Fibroblast of lung (primary cell): ENCODE measurements at regions not wholly inside any gene's neighbourhood (a gene's known extent, or its start where the extent isn't known, plus 50 kb on each side); places are given as distances from the start of the nearest gene placed in this dataset.

Source experiments
- DNase-seq, 2 donors: peaks; one replicate each; pipeline versions ENCODE4 v3.0.0 to v3.0.0-alpha.2; 2010; ENCODE audit warnings: low read depth in 2 of 2
- H2AFZ ChIP-seq: 2 replicates; pipeline ENCODE4 v1.5.1; 2012; ENCODE audit warnings: low read length, control low read depth, inconsistent platforms
- H3K27ac ChIP-seq: 2 replicates; pipeline ENCODE4 v1.5.1; 2011; ENCODE audit warnings: low read length, control low read depth; ENCODE audit not compliant: insufficient read depth
- H3K27me3 ChIP-seq: 2 replicates; pipeline ENCODE4 v1.5.1; 2011; ENCODE audit warnings: mild to moderate bottlenecking, low read length; ENCODE audit not compliant: control insufficient read depth, insufficient read depth
- H3K36me3 ChIP-seq: 2 replicates; pipeline ENCODE4 v1.5.1; 2011; ENCODE audit warnings: low read length; ENCODE audit not compliant: control insufficient read depth, insufficient read depth
- H3K4me1 ChIP-seq: 2 replicates; pipeline ENCODE4 v1.5.1; 2011; ENCODE audit warnings: low read length; ENCODE audit not compliant: control insufficient read depth, insufficient read depth; ENCODE audit errors: extremely low read depth
- H3K4me2 ChIP-seq: 2 replicates; pipeline ENCODE4 v1.5.1; 2011; ENCODE audit warnings: low read length, control low read depth; ENCODE audit not compliant: insufficient read depth; ENCODE audit errors: extremely low read depth
- H3K4me3 ChIP-seq, 4 experiments: fragments of 200-600 bp in 1 of 4; sonication (generic) in 1 of 4; replicated peaks in 1 of 4; 2 replicates each; pipeline ENCODE4 v1.5.1; 2011 to 2016; ENCODE audit warnings: low read length in 4 of 4, low read depth in 3 of 4, mild to moderate bottlenecking in 3 of 4, control low read depth in 2 of 4, inconsistent platforms in 1 of 4, mixed read lengths in 1 of 4; ENCODE audit not compliant: insufficient read depth in 1 of 4; ENCODE audit errors: control extremely low read depth in 1 of 4
- H3K79me2 ChIP-seq: 2 replicates; pipeline ENCODE4 v1.5.1; 2012; ENCODE audit warnings: mild to moderate bottlenecking, low read length, inconsistent platforms; ENCODE audit not compliant: control insufficient read depth, insufficient read depth
- H3K9ac ChIP-seq: 2 replicates; pipeline ENCODE4 v1.5.1; 2011; ENCODE audit warnings: mild to moderate bottlenecking, low read length, control low read depth; ENCODE audit not compliant: insufficient read depth
- H3K9me3 ChIP-seq: 2 replicates; pipeline ENCODE4 v1.5.1; 2012; ENCODE audit warnings: low read depth, low read length; ENCODE audit not compliant: control insufficient read depth, insufficient read depth
- H4K20me1 ChIP-seq: 2 replicates; pipeline ENCODE4 v1.5.1; 2011; ENCODE audit warnings: low read length; ENCODE audit not compliant: control insufficient read depth, insufficient read depth; ENCODE audit errors: extremely low read depth
- EZH2 ChIP-seq: IDR thresholded peaks from 2 replicates; pipeline ENCODE4 v1.5.1; 2012; ENCODE audit warnings: low read length, control low read depth, mild to moderate bottlenecking; ENCODE audit errors: missing control alignments
- TF ChIP-seq, protein P1 (sequence below), 2 donors: IDR thresholded peaks in 1 of 2; conservative IDR thresholded peaks in 1 of 2; 1 replicate in 1 of 2; 2 replicates in 1 of 2; pipeline ENCODE4 v1.5.1; 2011 to 2012; ENCODE audit warnings: low read length in 2 of 2, control low read depth in 1 of 2, inconsistent platforms in 1 of 2, low read depth in 1 of 2, mild to moderate bottlenecking in 1 of 2

DNA sequence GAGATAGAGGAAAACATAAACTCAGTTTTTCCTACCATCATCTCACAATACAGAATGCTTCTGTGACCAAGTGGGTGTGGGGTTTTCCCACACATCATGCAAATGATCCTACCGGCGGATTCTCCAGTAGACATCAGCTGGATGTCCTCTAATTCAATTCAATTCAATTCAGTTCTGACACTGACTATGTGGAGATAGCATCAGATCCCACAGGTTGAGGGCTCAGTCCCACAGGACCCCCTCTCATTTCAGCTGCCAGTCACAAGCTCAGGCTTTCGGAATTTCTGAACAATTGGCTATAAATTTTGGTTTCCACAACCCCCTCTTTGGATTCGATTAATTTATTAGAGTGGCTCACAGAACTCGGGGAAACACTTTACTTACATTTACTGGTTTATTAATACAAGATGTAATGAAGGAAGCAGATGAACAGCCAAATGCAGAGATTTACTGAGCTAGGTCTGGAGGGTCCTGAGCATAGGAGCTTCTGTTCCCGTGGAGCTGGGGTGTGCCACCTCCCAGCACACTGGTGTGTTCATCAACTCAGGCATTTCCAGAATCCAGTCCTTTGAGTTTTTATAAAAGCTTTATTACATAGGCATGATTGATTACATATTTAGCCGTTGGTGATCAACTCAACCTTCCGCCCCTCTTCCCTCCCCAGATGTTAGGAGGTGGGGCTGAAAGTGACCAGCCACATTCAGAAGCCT is 350.1 kb downstream of the MYCN start:
- H4K20me1 ChIP-seq: no peaks in the 10 kb centered on the region
- no peak overlapping the region for H3K27ac ChIP-seq
- no peaks in the 10 kb centered on the region for H3K4me1 ChIP-seq
- TF ChIP-seq EZH2: no peak
- TF ChIP-seq, protein P1, sequence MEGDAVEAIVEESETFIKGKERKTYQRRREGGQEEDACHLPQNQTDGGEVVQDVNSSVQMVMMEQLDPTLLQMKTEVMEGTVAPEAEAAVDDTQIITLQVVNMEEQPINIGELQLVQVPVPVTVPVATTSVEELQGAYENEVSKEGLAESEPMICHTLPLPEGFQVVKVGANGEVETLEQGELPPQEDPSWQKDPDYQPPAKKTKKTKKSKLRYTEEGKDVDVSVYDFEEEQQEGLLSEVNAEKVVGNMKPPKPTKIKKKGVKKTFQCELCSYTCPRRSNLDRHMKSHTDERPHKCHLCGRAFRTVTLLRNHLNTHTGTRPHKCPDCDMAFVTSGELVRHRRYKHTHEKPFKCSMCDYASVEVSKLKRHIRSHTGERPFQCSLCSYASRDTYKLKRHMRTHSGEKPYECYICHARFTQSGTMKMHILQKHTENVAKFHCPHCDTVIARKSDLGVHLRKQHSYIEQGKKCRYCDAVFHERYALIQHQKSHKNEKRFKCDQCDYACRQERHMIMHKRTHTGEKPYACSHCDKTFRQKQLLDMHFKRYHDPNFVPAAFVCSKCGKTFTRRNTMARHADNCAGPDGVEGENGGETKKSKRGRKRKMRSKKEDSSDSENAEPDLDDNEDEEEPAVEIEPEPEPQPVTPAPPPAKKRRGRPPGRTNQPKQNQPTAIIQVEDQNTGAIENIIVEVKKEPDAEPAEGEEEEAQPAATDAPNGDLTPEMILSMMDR (conservative IDR thresholded peaks at IDR 0.05 in 1 of 2, IDR thresholded peaks at IDR 0.05 in 1 of 2; ENCODE audit: low read depth in 1 of 2, low read length in 2 of 2): no peak
- no peak overlapping the region for H3K4me3 ChIP-seq
- no peaks in the 10 kb centered on the region for H3K27me3 ChIP-seq
- no peak overlapping the region for H3K4me2 ChIP-seq
- no peaks in the 10 kb centered on the region for H3K79me2 ChIP-seq
- no peak overlapping the region for H3K9ac ChIP-seq
- H2AFZ ChIP-seq: no peak overlapping the region
- H3K36me3 ChIP-seq: no peaks in the 10 kb centered on the region
- no peaks in the 10 kb centered on the region for H3K9me3 ChIP-seq
- no peak for DNase-seq

DNA sequence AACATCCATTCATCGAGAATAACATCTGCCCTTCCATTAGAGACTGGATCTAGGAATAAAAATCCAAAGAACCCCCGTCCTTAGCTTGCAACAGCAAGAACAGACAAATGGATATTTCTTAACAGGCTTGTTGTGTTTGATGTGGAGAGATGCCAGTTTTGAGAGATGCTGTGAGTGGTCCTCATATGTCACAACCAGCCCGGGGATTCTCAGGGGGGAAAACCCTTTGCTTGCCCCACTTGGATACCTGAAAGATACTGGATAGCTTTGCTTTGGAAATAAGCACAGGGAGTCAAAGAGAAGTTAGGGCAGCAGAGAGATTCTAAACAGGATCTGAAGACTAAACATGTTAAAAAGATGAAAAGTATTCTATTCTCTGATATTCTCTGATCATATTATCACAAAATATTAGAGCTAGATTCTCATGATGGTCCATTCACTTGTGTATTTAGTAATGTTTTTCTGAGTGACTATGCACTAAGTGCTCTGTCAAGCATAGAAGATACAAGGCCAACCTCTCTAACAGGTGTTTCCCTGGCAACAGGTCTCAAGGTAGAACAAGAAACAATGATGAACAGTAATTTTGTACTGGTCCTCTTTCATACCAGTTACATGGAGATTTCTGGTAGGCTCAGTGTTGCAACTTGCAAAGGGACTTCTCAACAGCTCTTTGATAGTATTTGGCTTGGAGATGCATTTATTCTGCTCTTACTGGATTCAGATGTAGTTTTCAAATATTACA is 348.2 kb downstream of the MYCN start:
- H2AFZ ChIP-seq: no peak overlapping the region
- no peak for DNase-seq
- no peaks in the 10 kb centered on the region for H4K20me1 ChIP-seq
- H3K4me2 ChIP-seq: no peak overlapping the region
- no peaks in the 10 kb centered on the region for H3K36me3 ChIP-seq
- no peaks in the 10 kb centered on the region for H3K79me2 ChIP-seq
- H3K27ac ChIP-seq: no peak overlapping the region
- H3K27me3 ChIP-seq: no peaks in the 10 kb centered on the region
- no peaks in the 10 kb centered on the region for H3K9me3 ChIP-seq
- TF ChIP-seq, protein P1 (conservative IDR thresholded peaks at IDR 0.05 in 1 of 2, IDR thresholded peaks at IDR 0.05 in 1 of 2; ENCODE audit: low read depth in 1 of 2, low read length in 2 of 2): no peak
- no peak for TF ChIP-seq EZH2
- no peaks in the 10 kb centered on the region for H3K4me1 ChIP-seq
- no peak overlapping the region for H3K4me3 ChIP-seq
- H3K9ac ChIP-seq: no peak overlapping the region

DNA sequence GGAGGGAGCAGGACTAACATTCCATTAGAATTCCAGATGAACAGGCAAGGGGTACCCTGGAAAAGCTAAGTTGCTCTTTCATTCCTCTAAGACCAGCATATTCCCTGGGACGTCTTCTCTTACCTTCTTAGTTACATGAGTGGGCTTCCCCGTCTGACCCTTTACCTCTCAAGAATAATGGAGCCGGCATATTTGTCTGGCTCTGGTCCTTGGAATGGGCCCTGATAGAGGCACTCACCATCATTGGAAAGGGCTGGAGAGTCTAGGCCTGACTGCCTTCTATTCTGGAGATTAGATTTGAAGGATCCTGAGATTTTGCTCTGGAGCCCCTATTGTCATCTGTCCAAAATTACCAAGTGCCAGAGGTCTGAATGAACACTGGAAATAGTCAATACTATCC is 347.5 kb downstream of the MYCN start:
- H3K9ac ChIP-seq: no peak overlapping the region
- no peak overlapping the region for H3K4me3 ChIP-seq
- no peaks in the 10 kb centered on the region for H3K79me2 ChIP-seq
- H4K20me1 ChIP-seq: no peaks in the 10 kb centered on the region
- H3K27me3 ChIP-seq: no peaks in the 10 kb centered on the region
- H3K36me3 ChIP-seq: no peaks in the 10 kb centered on the region
- no peaks in the 10 kb centered on the region for H3K4me1 ChIP-seq
- no peak for DNase-seq
- H3K4me2 ChIP-seq: no peak overlapping the region
- H2AFZ ChIP-seq: no peak overlapping the region
- no peak overlapping the region for H3K27ac ChIP-seq
- TF ChIP-seq, protein P1 (conservative IDR thresholded peaks at IDR 0.05 in 1 of 2, IDR thresholded peaks at IDR 0.05 in 1 of 2; ENCODE audit: low read depth in 1 of 2, low read length in 2 of 2): no peak
- no peak for TF ChIP-seq EZH2
- H3K9me3 ChIP-seq: no peaks in the 10 kb centered on the region
